ENCODE measurements at regions not wholly inside any gene's neighbourhood (a gene's known extent, or its start where the extent isn't known, plus 50 kb on each side); places are given as distances from the start of the nearest gene placed in this dataset.

DNA sequence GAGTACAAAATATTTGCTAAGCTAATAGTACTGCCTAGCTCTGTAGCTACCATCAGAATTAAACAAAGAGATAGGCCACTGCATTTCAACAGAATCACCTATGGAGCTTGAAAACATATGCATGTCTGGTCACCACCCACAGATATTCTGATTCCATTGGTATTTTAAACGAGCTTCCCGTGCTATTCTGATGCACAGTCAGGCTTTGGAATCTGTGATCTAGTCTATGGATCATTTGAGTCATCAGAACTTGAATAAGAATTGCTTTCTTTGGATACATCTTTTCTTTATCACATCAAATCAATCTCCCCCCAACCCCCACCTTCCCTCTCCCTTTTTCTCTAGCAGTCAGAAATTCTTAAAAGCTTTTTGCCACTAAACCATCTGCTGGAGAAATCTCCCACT, 124.7 kb downstream of the NPIPB5 start:
- Histone ChIP-seq H3K9me3 (ENCODE audit: control extremely low read depth in 1 of 3, control insufficient read depth in 2 of 3, insufficient read depth in 1 of 3, low read length in 2 of 3) (peaks cover 1 to 6% (median 3%) of the 10 kb centered on the region in 3 donors), H3K36me3 (replicated peaks in 1 of 2; ENCODE audit: control extremely low read depth in 1 of 2, control insufficient read depth in 1 of 2, extremely low read depth in 1 of 2, insufficient read depth in 2 of 2, low read length in 1 of 2) (no peaks in the 10 kb centered on the region), H3K9ac (ENCODE audit: low read length) (no peak overlapping the region), H3K4me3 (ENCODE audit: control extremely low read depth in 1 of 5, extremely low read depth in 1 of 5, insufficient read depth in 1 of 5, low read depth in 2 of 5, low read length in 4 of 5) (no peak overlapping the region), H3K27me3 (replicated peaks in 1 of 4; ENCODE audit: control extremely low read depth in 1 of 4, control insufficient read depth in 3 of 4, insufficient read depth in 4 of 4, low read length in 3 of 4) (peaks cover 0 to 16% (median under 1%) of the 10 kb centered on the region in 4 experiments), H2AFZ (ENCODE audit: insufficient read depth, low read depth, low read length, poor library complexity, severe bottlenecking) (no peak overlapping the region), H4K20me1 (ENCODE audit: control insufficient read depth, insufficient read depth, low read length, poor library complexity, severe bottlenecking) (no peaks in the 10 kb centered on the region), H3K4me1 (ENCODE audit: control insufficient read depth in 2 of 2, insufficient read depth in 2 of 2, low read length in 2 of 2) (no peaks in the 10 kb centered on the region), H3K27ac (ENCODE audit: low read length in 2 of 2) (no peak overlapping the region), H3K79me2 (ENCODE audit: control insufficient read depth, insufficient read depth, low read length) (no peaks in the 10 kb centered on the region), H3K4me2 (replicated peaks; ENCODE audit: low read depth, low read length, poor library complexity, severe bottlenecking) (no peak overlapping the region)
- ATAC-seq (ENCODE audit: low read depth) (no peak), DNase-seq (no peak)
- Mint-ChIP-seq H3K27ac (no peak overlapping the region), H3K9me3 (ENCODE audit: insufficient read depth) (no peaks in the 10 kb centered on the region), H3K4me1 (no peaks in the 10 kb centered on the region), H3K27me3 (peaks cover 19% of the 10 kb centered on the region), H3K4me3 (no peak overlapping the region)
- no CpG with 5 or more reads among the region's 2 CpGs for WGBS (ENCODE audit: insufficient coverage)
- CTCF ChIA-PET: no interaction called here
- POLR2A ChIA-PET: no interaction called here
- TF ChIP-seq, protein P1, sequence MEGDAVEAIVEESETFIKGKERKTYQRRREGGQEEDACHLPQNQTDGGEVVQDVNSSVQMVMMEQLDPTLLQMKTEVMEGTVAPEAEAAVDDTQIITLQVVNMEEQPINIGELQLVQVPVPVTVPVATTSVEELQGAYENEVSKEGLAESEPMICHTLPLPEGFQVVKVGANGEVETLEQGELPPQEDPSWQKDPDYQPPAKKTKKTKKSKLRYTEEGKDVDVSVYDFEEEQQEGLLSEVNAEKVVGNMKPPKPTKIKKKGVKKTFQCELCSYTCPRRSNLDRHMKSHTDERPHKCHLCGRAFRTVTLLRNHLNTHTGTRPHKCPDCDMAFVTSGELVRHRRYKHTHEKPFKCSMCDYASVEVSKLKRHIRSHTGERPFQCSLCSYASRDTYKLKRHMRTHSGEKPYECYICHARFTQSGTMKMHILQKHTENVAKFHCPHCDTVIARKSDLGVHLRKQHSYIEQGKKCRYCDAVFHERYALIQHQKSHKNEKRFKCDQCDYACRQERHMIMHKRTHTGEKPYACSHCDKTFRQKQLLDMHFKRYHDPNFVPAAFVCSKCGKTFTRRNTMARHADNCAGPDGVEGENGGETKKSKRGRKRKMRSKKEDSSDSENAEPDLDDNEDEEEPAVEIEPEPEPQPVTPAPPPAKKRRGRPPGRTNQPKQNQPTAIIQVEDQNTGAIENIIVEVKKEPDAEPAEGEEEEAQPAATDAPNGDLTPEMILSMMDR (IDR thresholded peaks at IDR 0.05): no peak
- TF ChIP-seq EZH2 (IDR thresholded peaks at IDR 0.05; ENCODE audit: borderline replicate concordance, insufficient read depth, low read depth, low read length, poor library complexity, severe bottlenecking): no peak
- intact Hi-C loops (cut with micrococcal nuclease): no loop called here

DNA sequence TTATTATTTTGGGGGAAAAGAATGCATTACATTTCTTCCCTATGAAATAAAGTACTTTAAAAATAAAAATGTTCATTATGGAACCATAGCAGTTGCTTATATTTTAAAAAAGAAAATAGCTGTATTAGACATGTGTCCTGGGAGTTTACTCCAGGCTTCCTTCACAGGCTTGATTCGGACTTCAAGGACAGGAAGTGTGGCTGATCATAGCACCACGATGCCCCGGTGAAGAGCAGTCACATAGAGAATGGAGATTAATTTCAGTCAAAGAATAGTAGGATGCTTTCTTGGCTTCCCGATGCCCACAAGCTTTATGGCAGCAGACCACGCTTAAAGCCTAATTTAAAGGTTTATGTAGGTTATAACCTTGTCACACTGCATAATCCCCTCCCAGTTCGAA, 125.1 kb downstream of the NPIPB5 start:
- H3K27ac Mint-ChIP-seq: no peak overlapping the region
- ChIA-PET CTCF (no interaction called here), POLR2A (no interaction called here)
- H3K4me2 ChIP-seq (replicated peaks; ENCODE audit: low read depth, low read length, poor library complexity, severe bottlenecking): no peak overlapping the region
- peaks cover 1 to 6% (median 3%) of the 10 kb centered on the region in 3 donors for H3K9me3 ChIP-seq (ENCODE audit: control extremely low read depth in 1 of 3, control insufficient read depth in 2 of 3, insufficient read depth in 1 of 3, low read length in 2 of 3)
- no peak overlapping the region for H3K4me3 Mint-ChIP-seq
- WGBS (ENCODE audit: insufficient coverage): 19% methylated on average over 3 of the region's 6 CpGs
- peaks cover 0 to 16% (median 2%) of the 10 kb centered on the region in 4 experiments for H3K27me3 ChIP-seq (replicated peaks in 1 of 4; ENCODE audit: control extremely low read depth in 1 of 4, control insufficient read depth in 3 of 4, insufficient read depth in 4 of 4, low read length in 3 of 4)
- no peak for TF ChIP-seq EZH2 (IDR thresholded peaks at IDR 0.05; ENCODE audit: borderline replicate concordance, insufficient read depth, low read depth, low read length, poor library complexity, severe bottlenecking)
- TF ChIP-seq, protein P1 (IDR thresholded peaks at IDR 0.05): no peak
- intact Hi-C loops (cut with micrococcal nuclease): no loop called here
- no peak for DNase-seq
- no peaks in the 10 kb centered on the region for H3K4me1 ChIP-seq (ENCODE audit: control insufficient read depth in 2 of 2, insufficient read depth in 2 of 2, low read length in 2 of 2)
- no peaks in the 10 kb centered on the region for H3K79me2 ChIP-seq (ENCODE audit: control insufficient read depth, insufficient read depth, low read length)
- no peak overlapping the region for H2AFZ ChIP-seq (ENCODE audit: insufficient read depth, low read depth, low read length, poor library complexity, severe bottlenecking)
- H4K20me1 ChIP-seq (ENCODE audit: control insufficient read depth, insufficient read depth, low read length, poor library complexity, severe bottlenecking): no peaks in the 10 kb centered on the region
- H3K9ac ChIP-seq (ENCODE audit: low read length): no peak overlapping the region
- ATAC-seq (ENCODE audit: low read depth): no peak
- H3K4me3 ChIP-seq (ENCODE audit: control extremely low read depth in 1 of 5, extremely low read depth in 1 of 5, insufficient read depth in 1 of 5, low read depth in 2 of 5, low read length in 4 of 5): no peak overlapping the region
- no peaks in the 10 kb centered on the region for H3K36me3 ChIP-seq (replicated peaks in 1 of 2; ENCODE audit: control extremely low read depth in 1 of 2, control insufficient read depth in 1 of 2, extremely low read depth in 1 of 2, insufficient read depth in 2 of 2, low read length in 1 of 2)
- H3K9me3 Mint-ChIP-seq (ENCODE audit: insufficient read depth): no peaks in the 10 kb centered on the region
- peaks cover 19% of the 10 kb centered on the region for H3K27me3 Mint-ChIP-seq
- no peak overlapping the region for H3K27ac ChIP-seq (ENCODE audit: low read length in 2 of 2)
- no peaks in the 10 kb centered on the region for H3K4me1 Mint-ChIP-seq

All from B cell (primary cell).